ENCODE measurements at regions not wholly inside any gene's neighbourhood (a gene's known extent, or its start where the extent isn't known, plus 50 kb on each side); places are given as distances from the start of the nearest gene placed in this dataset.

DNA sequence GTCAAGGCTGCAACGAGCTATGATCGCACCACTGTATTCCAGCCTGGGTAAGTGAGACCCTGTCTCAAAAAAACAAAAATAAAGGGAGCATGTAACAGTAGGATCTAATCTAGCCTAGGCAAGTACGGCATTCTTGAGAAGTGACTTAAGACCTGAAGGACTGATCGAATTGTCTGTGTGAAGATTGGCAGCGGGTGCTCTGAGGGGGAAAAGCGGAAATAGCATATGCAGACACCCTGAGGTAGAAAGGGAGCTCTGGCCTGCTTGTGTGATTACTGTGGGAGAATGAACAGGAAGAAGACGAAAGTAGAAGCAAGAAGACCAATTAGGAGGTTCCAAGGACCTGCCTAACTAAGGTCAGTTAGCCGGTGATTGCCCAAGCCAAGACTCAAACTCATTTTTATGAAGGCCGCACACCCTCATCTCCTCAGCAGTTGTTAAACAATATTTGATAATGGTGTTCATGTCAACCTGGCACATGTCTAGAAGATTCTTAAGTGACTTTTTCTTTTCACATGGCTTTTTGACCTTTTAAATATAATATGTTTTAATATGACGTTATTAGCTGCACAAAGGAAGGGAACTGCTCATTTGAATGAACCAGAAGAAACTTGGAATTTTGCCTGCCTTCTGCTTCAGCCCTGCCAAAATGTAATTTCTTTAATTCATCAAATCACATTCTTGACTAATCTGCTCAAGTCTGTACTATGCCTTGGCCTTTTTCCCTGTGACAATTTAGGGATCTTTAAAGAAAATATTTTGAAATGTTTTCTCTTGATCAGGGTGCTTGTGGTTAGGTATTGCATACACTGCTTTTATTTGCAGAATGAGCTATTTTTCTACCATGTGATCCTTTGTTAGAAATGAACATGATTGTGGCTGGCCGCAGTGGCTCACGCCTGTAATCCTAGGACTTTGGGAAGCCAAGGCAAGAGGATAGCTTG lies 289.2 kb upstream of the DMRT1 start:
- no peak for DNase-seq (ENCODE audit: low read depth)

DNA sequence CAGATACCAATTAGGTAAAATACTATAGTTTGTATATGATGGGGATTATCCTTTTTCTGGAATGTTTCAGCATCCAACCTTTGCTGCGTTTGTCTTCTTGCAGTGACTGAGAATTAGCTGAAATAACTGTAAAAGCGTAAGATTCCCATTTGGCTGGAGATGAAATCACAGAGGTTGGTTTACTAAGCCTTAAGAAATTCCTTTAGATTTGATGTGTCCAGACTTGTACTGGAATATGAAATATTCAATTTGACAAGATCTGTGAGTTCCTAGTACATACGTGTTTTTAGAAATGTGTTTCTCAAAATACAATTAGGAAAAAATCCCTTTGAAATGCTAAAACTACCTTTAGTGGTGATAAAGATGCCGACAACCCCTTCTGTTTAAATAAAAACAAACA lies 286.0 kb upstream of the DMRT1 start:
- no peak for DNase-seq (ENCODE audit: low read depth)

DNA sequence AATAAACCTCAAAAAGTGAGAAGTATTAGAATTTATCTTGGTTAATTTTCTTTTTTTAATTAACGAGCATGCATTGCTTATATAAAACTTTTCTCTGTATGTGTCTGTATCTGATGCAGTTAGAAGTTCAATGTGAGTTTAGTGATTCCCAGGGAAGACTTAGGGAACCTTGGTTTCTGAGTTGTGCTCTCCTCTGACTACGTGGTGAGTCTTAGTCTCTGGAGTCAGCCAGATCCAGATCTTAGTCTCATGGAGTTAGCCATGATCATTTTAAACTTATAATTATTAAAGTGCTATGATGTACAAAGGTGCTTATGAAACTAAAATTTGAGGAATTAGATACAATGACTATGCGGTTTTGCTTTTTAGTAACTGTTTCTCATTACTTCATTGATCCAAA lies 285.3 kb upstream of the DMRT1 start:
- no peak for DNase-seq (ENCODE audit: low read depth)

DNA sequence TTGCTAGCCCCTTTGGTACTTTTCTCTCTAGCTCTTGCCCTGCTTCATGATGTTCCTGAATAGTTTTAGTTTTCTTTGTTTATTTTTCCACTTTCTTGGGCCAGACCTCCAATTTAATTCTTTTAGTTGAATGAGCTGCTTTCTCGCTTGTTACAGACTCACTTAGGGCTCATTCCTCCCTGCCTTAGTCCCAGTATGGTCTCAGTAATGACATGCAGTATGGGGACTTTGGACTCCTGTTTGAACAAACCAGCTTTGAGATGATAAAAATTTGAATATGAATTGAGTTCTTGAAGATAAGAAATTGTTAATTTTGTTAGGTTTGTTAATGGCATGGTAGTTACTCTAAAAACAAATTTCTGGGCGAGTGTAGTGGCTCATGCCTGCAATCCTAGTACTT lies 284.8 kb upstream of the DMRT1 start:
- no peak for DNase-seq (ENCODE audit: low read depth)

DNA sequence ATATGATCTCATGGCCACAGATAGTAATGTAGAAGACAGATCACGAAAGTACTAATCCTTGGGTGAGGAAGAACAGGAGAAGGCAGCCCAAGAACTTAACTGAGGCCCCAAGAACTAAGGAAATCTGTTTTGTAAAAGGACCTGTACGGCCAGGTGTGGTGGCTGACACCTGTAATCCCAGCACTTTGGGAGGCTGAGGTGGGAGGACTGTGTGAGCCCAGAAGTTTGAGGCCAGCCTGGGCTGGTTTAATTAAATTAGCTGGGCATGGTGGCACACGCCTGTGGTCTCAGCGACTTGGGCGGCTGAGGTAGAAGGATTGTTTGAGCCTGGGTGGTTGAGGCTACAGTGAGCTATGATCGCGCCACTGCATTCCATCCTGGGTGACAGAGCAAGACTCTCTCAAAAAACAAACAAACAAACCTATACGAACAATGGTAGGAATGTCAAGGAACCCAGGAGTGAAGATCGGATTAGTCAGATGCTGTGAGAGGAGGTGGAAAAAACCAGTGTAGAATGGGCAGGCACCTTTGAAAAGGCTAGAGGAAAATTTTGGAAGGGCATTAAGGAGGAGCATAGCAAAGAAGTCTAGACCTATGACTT lies 283.8 kb upstream of the DMRT1 start:
- no peak for DNase-seq (ENCODE audit: low read depth)

DNA sequence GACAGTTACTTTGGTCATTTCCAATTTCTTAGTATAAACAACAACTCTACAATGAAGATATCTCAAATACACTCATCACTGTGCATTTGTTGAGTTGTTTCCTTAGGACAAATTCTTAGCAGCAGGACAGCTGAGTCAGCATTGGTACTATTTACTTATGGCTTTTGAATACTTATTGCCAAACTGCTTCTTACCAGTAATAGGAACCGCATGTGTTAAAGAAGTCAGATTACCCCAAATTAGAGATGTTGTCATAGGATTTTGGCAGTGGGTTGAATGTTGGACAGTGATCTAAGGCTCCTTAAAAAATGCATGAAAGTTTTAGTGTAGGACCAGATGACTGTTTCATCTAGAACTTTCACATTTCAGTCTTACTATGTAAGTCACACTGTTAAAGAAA lies 280.1 kb upstream of the DMRT1 start:
- DNase-seq (ENCODE audit: low read depth) = no peak

DNA sequence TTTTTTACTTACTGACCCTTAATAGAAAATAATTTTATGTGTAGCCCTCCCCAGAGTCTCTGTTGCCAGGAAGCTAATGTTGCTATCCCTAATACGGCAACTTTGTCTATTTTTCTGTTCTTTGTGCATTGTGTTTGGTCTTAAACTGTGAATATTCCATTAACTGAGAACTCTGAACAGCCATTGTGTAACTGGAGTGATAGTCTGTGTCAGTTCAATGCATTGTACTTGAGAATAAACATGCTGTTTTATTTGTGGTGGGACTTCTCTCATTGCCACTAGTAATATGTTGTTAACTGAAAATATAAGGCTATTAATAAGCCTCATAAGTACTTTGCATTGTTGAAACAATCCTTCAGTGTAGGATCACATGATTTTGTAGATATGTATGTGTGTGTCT lies 278.3 kb upstream of the DMRT1 start:
- DNase-seq (ENCODE audit: low read depth) = no peak

DNA sequence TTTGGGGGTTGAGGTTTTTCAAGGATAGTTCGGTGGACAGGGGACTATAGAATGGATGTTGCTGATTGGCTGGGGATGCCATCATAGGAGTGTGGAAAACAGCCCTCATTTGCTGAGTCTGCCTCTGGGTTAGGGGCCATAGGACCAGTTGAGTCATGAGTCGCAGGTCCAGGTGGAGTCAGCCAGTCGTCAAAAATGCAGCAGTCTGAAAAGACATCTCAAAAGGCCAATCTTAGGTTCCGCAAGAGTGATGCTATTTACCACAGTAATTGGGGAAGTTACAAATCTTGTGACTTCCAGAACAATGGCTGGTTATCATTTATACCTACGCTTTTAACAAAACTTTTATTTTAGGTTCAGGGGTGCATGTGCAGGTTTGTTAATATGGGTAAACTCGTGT lies 276.0 kb upstream of the DMRT1 start:
- no peak for DNase-seq (ENCODE audit: low read depth)

DNA sequence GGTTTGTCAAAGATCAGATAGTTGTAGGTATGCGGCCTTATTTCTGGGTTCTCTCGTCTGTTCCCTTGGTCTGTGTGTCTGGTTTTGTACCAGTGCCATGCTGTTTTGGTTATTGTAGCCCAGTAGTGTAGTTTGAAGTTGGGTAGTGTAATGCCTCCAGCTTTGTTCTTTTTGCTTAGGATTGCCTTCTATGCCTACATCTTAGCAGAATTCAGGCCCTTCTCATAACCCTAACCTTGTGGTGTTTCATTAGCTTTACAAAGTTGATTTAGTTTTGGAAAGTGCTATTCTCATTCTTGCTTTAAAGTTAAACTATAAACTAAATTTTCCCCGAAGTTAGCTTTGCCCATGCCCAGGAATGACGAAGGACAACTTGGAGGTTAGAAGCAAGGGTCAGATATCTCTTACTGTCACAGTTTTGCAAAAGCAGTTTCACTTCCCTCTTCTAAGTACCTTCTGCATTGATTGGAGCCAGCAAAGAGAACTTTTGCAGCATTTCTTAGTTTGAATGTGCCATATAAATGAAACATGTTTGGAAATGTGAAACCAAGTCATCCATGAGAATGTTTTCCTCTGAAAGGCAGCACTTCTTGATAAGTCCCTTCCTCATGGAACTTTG lies 274.3 kb upstream of the DMRT1 start:
- DNase-seq (ENCODE audit: low read depth) = no peak

DNA sequence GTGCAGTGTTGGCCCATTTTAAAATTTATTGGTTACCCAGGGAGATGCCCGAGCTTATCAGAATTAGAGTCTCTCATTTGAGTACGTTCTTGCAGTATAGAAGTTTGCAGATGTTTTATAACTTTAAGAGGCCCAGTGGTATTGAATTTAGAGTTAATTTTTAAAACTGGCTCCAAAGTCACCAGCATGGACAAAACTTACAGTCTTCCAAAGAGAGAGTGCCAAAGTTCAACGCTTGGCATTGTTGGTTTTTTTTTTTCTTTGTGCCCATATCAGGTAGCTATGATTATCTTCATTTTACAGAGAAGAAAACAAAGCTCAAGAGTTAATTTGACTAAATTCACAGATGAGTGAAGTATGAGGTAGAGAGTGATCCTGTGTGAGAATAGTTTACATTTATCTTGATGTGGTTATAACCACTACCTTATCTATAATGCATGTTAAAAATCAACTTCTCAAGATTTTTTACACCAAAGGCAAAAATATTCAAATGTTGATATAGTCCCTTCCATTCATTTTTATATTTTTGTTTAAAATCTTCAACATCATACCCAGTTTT lies 273.7 kb upstream of the DMRT1 start:
- no peak for DNase-seq (ENCODE audit: low read depth)

DNA sequence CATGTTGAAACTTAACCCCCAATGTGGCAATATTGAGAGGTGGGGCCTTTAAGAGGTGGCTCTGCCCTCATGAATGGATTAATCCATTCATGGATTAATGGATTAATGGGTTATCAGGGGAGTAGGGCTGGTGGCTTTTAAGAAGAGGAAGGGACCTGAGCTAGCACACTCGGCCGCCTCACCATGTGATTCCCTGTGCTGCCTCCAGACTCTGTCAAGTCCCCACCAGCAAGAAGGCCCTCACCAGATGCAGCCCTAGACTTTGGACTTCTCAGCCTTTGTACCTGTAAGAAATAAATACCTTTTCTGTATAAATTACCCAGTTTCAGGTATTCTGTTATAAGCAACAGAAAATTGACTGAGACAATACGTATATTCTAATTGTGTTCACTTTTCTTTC lies 272.2 kb upstream of the DMRT1 start:
- DNase-seq (ENCODE audit: low read depth) = no peak

DNA sequence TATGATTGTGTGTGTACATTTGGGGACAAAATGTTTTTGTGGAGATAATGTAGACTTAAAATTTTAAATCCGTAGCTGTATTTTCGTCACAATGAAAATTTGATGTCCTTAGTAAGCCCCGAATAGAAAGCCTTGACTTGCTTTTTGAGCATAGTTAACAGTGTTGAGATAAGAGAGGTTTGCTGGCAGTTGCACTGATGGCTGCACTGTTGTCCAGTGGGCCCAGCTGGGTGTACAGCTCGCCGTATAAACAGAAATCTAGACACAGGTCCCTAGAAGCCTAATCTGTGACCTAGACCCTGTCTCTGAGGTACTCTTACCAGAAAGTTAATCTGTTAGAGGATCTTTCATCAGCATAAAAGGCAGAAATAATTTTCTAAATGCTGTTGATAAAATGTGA lies 271.3 kb upstream of the DMRT1 start:
- no peak for DNase-seq (ENCODE audit: low read depth)

DNA sequence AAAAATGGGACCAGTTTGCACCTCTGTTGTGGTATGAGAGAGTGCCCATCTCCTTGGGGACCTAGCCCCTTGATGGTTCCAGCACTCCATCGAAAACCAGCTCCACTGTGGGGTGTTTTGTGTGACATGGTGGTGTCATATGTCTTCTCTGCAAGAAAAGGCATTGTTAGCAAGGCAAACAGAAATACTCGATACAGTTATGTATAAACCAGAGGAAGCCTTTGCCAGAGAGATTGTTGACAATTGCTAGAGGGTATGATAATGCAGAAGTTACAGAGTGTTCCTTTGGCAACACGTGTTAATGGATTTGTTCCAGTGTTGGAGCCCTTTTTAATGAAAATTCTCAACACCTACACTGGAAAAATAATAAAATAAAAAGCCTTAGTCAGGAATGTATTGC lies 270.4 kb upstream of the DMRT1 start:
- no peak for DNase-seq (ENCODE audit: low read depth)

DNA sequence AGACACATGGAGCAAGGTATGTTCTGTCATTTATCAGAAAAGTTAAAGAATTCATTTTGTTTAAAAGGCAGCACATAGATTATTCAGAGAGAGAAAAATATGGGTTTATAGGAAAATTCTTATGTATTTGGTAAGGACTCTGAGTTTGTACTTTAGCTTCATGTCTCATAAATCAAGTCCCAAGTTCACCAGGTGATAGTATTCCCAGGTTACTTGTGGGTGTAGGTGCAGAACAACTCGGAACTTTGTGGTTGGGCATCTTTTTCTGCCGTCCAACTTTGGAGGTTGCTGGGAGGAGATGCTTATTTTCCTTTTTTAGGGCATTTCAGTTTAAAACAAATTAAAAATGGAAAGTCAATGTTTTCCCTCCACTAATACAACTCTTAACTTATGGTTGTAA lies 269.8 kb upstream of the DMRT1 start:
- no peak for DNase-seq (ENCODE audit: low read depth)

DNA sequence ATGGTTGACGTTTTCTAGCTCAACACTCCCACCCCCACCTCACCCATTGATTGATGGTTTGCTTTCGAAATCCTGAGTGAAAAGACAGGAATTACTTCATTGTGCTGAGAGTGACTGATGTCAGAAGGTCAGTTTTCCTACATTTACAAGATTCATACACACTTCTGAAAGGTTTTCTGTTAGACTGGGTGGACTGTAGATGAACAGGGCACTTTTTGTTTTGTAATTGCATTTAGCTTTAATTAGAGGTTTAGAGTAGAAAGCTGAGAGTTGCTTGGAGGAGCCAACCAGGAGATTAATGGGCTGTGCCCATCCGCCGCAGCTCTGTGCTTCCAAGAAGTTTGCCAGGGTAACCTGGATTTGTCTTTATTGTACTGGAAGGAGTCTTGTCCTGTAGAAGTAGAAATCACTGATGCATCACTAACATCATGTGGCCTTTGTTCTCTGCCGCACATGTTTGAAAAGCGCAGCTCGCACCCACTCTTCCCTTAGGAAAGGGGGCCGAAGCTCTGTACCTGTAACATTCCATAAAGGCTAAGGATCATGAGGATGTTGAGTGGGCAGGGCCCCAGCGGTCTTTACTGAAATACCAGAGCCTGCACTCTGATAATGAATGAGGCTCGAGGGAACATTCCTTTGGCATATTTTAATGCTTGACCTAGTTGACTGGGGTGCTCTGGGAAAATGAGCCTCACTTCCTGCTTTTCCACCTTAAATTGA lies 267.6 kb upstream of the DMRT1 start:
- DNase-seq (ENCODE audit: low read depth) = no peak

DNA sequence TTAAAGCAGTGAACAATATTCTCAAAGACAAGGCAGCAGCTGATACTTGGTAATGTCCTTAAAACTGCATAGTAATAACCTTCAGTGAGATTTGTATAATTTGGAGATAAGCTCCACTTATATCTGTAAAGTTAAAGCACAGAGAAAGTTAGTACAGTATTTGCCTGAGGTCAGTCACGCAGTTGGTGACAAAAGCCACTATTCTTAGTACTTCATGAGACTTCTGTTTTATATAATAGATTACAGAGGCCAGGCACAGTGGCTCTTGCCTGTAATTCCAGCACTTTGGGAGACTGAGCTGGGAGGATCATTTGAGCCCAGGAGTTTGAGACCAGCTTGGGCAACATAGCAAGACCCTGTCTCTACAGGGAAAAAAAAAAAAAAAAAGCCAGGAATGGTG lies 266.4 kb upstream of the DMRT1 start:
- DNase-seq (ENCODE audit: low read depth) = no peak

DNA sequence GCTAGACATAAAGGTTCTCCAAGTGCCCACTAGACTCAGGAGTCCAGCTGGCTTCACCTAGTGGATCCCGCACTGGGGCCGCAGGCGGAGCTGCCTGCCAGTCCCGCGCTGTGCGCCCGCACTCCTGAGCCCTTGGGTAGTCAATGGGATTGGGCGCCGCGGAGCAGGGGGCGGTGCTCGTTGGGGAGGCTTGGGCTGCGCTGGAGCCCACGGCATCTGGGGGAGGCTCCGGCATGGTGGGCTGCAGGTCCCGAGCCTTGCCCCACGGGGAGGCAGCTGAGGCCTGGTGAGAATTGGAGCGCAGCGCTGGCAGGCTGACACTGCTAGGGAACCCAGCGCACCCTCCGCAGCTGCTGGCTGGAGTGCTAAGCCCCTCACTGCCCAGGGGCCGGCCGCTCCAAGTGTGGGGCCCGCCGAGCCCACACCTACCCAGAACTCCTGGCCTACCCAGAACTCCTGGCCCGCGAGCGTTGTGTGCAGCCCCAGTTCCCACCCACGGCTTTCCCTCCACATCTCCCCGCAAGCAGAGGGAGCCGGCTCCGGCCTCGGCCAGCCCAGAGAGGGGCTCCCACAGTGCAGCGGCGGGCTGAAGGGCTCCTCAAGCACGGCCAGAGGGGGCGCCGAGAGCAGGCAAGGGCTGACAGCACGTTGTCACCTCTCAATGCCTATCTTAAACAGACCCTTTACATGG lies 260.7 kb upstream of the DMRT1 start:
- no peak for DNase-seq (ENCODE audit: low read depth)

DNA sequence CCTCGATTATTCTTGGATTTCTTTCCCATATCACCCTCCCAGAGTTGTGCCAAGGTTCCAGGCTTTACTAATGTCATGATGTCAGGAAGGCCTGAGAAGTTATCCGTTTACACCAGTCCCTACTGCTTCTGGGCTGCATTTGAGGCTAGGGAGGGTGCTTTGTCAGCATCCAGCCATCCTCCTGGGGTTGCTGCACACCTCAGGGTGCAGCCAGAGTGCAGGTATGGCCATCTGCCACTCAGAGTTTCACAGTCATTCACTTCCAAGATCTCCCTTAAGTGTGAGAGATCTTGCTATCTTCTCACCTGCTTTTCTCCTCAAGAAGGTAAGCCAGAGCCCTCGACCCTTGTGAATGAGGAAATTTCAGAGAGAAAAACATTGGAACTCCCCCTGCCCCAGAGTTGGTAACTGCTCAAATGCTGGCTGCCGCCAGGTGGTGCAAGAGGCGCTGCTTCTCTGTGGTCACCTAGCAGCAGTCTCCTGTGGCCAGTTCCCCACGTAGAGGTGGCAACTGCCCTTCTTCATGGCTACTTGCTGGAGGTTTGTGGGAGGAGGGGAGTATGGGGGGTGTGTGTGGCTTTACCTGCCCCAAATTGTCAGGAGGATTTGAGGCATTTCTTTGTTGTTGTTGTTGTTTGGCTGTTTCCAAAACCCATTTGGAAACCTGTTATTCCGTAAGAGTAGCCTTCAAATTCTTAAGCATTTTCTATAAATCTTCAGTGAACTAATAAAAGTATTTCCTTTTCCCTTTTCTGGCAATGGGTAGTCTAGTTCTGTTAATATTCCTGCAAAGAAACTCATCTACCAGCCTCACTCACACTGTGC lies 259.6 kb upstream of the DMRT1 start:
- no peak for DNase-seq (ENCODE audit: low read depth)

DNA sequence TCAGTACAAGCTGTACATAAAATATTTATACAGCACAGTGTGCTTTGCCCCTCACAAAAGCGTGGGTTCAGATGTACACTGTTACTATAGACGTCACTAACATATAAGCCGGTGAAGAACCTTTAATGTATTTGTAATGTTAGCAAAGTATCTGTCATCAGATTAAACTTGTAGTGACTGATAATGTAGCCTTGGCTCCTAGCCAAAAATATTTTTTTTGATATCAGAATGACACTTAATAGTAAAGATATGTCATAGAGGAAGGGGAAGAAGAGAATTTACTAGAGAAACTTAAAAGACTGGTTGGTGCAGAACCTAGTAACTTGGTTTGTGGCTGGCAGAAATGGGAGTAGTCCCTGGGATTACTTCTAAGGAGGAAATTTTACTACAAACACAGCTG lies 258.7 kb upstream of the DMRT1 start:
- no peak for DNase-seq (ENCODE audit: low read depth)

DNA sequence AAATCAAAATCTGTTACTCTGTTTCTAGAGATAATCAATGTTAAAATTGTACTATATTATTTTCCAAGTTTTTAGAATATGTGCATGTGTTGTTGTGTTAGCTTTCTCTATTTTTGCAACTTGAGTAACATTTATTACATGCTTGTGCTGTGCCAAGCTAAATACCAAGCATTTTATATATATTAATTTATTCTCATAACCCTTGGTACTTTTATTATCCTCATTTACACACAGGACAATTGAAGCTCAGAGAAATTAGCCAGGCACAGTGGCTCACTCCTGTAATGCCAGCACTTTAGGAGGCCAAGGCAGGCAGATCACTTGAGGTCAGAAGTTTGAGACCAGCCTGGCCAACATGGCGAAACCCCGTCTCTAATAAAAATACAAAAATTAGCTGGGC lies 254.0 kb upstream of the DMRT1 start:
- DNase-seq (ENCODE audit: low read depth) = no peak

DNA sequence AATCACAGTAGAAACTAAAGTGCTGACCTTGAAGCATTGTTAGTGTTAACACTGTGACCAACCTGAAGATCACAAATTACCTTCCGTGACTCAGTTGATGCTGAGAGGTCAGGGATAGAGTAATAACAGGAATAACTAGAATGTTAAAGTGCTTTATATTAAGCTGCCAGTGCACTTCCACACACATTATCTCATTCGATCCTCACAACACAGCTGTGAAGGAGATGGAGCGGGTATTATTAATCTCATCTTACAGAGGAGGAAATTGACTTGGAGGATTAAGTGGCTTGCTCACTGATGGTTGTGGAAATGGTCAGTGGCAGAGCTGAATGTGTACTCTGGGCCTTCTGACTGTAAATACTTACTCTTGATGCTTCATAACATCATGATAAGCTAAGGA lies 252.5 kb upstream of the DMRT1 start:
- no peak for DNase-seq (ENCODE audit: low read depth)

Measured in stimulated activated CD8-positive, alpha-beta memory T cell treated with anti-CD3 and anti-CD28 coated beads, Interleukin-12 subunit alpha, Interleukin-12 subunit beta, amount 100 ng/mL, for 4 hours (primary cell).